ENCODE measurements at regions not wholly inside any gene's neighbourhood (a gene's known extent, or its start where the extent isn't known, plus 50 kb on each side); places are given as distances from the start of the nearest gene placed in this dataset.
A peak's percentile ranks its signal among the peaks of the same experiment; 100 is the strongest.

DNA sequence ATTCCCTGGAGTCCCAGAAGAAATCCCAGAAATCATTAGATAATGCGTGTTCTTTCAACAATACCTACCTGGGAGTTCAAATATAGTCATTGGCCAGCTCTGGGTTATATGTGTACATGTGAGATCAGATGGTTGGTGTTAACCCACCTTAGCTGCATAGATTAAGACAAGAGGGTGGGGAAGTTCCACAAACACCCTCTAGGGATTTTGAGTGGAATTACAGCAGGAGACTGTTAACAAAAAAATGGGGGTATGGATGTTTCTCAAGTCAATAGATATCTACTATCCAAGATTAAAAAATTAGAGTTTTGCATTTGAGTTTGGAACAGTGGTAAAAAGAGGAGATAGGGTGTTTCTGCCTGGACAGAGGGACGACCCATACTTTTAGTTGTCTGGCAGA lies 282.5 kb upstream of the CNTN3 start:
- H3K9me3 ChIP-seq = no peaks in the 10 kb centered on the region

DNA sequence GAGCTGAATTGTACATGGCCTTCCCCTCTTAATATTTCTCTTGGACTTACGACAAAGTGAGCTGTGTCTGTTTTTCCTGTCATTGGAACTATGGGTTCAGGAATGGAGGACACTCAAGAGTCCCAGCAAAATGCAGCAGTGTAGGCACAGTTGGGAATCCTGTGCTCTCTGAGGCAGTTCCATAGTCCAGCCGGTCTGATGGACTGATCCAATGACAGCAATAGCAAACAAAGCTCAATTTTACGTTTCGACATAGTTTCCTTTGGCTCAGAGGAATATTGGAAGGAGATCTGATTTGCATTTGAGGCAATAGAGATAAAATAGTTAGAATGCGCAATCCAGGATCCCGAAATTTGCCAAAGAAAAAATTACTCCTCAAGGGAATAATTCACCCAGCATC lies 276.9 kb upstream of the CNTN3 start:
- H3K4me3 ChIP-seq (ENCODE audit: low read depth, low read length) = no peak overlapping the region
- no peak for DNase-seq
- no peaks in the 10 kb centered on the region for H3K27me3 ChIP-seq
- TF ChIP-seq, protein P1, sequence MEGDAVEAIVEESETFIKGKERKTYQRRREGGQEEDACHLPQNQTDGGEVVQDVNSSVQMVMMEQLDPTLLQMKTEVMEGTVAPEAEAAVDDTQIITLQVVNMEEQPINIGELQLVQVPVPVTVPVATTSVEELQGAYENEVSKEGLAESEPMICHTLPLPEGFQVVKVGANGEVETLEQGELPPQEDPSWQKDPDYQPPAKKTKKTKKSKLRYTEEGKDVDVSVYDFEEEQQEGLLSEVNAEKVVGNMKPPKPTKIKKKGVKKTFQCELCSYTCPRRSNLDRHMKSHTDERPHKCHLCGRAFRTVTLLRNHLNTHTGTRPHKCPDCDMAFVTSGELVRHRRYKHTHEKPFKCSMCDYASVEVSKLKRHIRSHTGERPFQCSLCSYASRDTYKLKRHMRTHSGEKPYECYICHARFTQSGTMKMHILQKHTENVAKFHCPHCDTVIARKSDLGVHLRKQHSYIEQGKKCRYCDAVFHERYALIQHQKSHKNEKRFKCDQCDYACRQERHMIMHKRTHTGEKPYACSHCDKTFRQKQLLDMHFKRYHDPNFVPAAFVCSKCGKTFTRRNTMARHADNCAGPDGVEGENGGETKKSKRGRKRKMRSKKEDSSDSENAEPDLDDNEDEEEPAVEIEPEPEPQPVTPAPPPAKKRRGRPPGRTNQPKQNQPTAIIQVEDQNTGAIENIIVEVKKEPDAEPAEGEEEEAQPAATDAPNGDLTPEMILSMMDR (IDR thresholded peaks at IDR 0.05; ENCODE audit: low read depth, low read length) = no peak
- H3K9me3 ChIP-seq = no peaks in the 10 kb centered on the region; the same call in 1 of the 2 replicates
- no peaks in the 10 kb centered on the region for H3K36me3 ChIP-seq
- no peaks in the 10 kb centered on the region for H3K4me1 ChIP-seq

More for the DNA sequence above, 282.5 kb upstream of the CNTN3 start:
- no peak for DNase-seq
- no peaks in the 10 kb centered on the region for H3K4me1 ChIP-seq
- no peaks in the 10 kb centered on the region for H3K36me3 ChIP-seq
- H3K27me3 ChIP-seq = no peaks in the 10 kb centered on the region
- TF ChIP-seq, protein P1 (IDR thresholded peaks at IDR 0.05; ENCODE audit: low read depth, low read length) = peak; percentile 45
- no peak overlapping the region for H3K4me3 ChIP-seq (ENCODE audit: low read depth, low read length)

DNA sequence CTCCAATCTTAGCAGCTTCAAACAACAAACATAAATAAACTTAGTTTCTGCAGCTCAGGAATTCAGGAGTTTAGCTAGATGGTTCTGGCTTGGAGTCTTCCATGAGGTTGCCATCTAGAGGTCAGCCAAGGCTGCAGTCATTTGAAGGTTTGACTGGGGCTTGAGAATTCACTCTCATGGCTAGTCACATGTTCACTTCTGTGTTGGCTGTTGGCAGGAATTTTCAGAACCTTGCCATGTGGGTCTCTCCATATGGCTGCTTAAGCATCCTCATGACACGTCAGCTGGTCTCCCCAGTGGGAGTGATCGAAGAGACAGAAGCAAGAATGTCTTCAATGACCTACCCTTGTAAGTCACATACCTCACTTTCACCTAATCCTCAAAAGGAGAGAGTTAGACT lies 269.2 kb upstream of the CNTN3 start:
- H3K4me1 ChIP-seq = no peaks in the 10 kb centered on the region
- no peaks in the 10 kb centered on the region for H3K36me3 ChIP-seq
- DNase-seq = no peak
- TF ChIP-seq, protein P1 (IDR thresholded peaks at IDR 0.05; ENCODE audit: low read depth, low read length) = peak; percentile 41
- H3K4me3 ChIP-seq (ENCODE audit: low read depth, low read length) = no peak overlapping the region
- H3K27me3 ChIP-seq = no peaks in the 10 kb centered on the region
- no peaks in the 10 kb centered on the region for H3K9me3 ChIP-seq

DNA sequence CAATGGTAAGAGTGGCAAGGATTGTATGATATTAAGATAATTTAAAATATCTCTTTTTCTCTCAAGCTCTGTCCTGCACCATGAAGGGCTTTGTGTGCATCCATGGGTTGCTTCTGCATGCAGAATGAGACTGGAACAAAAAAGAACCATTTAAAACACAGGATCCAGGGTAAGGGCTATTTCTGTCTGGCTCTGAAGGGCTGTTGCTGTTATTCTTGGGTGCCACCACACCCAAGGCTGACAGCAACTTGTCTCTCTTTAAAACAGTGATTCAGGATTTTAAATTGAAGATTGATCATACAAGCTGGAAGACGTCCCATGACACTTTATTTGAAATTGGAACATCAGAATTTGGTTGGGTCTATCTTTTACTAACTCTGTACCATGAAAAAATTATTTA lies 268.8 kb upstream of the CNTN3 start:
- no peaks in the 10 kb centered on the region for H3K9me3 ChIP-seq
- H3K4me3 ChIP-seq (ENCODE audit: low read depth, low read length) = no peak overlapping the region
- H3K4me1 ChIP-seq = no peaks in the 10 kb centered on the region
- H3K27me3 ChIP-seq = no peaks in the 10 kb centered on the region
- DNase-seq = no peak
- TF ChIP-seq, protein P1 (IDR thresholded peaks at IDR 0.05; ENCODE audit: low read depth, low read length) = no peak
- H3K36me3 ChIP-seq = no peaks in the 10 kb centered on the region

DNA sequence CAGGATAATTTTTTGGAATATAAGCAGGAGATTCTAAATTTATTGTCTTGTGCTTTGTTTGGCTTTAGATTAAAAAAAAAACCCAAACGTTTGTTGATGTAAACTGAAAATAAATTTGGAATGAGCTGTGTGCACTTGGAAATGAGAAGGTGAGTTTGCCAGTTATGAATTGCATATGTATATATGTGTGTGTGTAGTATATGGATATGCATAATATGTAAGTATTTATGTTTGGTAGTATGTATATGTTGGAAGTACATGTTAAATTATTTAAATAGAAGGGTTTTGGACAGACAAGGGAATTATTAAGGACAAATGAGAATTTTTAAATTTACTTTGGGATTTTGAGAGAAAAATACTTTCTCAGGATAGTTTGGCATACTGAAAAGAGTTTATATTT lies 265.8 kb upstream of the CNTN3 start:
- H3K4me1 ChIP-seq = no peaks in the 10 kb centered on the region
- no peaks in the 10 kb centered on the region for H3K27me3 ChIP-seq
- DNase-seq = no peak
- H3K9me3 ChIP-seq = no peaks in the 10 kb centered on the region
- TF ChIP-seq, protein P1 (IDR thresholded peaks at IDR 0.05; ENCODE audit: low read depth, low read length) = no peak
- no peaks in the 10 kb centered on the region for H3K36me3 ChIP-seq
- H3K4me3 ChIP-seq (ENCODE audit: low read depth, low read length) = no peak overlapping the region

DNA sequence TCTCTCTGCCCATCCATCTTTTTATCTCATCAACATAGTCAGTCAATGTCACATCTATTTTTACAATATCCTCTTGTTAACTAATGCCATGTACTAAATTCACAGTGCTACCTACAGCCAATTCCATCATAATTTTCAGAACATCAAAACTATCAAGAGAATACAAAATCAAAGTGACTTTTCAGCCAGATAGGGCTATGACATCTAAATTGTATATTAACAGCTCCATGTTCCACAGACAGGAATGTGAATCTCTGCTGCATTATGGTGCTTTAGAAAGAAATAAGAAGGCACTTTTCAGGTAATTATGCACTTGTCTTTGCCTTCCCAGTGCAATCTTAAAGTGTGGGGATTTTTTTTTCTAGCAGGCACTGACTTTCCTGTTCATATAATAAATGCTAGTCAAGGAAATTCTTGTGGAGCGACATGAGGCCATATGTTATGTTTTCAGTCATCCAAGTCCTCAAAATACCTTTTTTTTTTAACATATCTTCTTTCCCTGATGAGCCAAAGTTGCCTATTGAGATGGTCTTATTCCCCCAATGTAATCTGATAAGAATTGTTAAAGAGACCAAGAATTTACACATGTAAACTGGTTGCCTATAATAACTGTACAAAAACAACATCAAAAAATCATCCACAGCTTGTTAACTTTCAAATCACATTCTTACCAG lies 252.0 kb upstream of the CNTN3 start:
- TF ChIP-seq, protein P1 (IDR thresholded peaks at IDR 0.05; ENCODE audit: low read depth, low read length) = no peak
- no peak overlapping the region for H3K4me3 ChIP-seq (ENCODE audit: low read depth, low read length)
- no peaks in the 10 kb centered on the region for H3K36me3 ChIP-seq
- H3K4me1 ChIP-seq = no peaks in the 10 kb centered on the region
- no peaks in the 10 kb centered on the region for H3K27me3 ChIP-seq
- no peaks in the 10 kb centered on the region for H3K9me3 ChIP-seq
- DNase-seq = no peak

Measured in BE2C (cell line).